ENCODE measurements at regions not wholly inside any gene's neighbourhood (a gene's known extent, or its start where the extent isn't known, plus 50 kb on each side); places are given as distances from the start of the nearest gene placed in this dataset.
A peak's percentile ranks its signal among the peaks of the same experiment; 100 is the strongest.

DNA sequence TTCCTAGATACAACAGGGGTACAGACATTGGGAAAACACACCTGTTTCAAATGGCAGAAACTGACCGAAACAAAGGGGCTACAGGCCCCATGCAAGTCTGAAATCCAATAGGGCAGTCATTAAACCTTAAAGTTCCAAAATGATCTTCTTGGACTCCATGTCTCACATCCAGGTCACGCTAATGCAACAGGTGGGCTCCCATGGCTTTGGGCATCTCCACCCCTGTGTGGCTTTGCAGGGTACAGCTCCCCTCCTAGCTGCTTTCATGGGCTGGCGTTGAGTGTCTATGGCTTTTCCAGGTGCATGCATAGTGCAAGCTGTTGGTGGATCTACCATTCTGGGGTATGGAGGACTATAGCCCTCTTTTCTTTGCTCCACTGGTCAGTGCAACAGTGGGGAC is 248.1 kb upstream of the RHOBTB1 start:
- ChIA-PET POLR2A (no interaction called here), CTCF (interaction anchor here (0.9 to 2.6 kb wide), 4 partner anchors 8 to 374 kb away, joined by 3 to 11 read pairs (median 4); no protein-coding TSS in a partner anchor)
- no peak overlapping the region for H3K4me3 ChIP-seq
- WGBS (ENCODE audit: missing lambda C conversion rate), result 71% methylated on average over 3 of the region's 3 CpGs
- TF ChIP-seq HEYL (CRISPR knock-in tag; IDR thresholded peaks at IDR 0.05), result no peak
- TF ChIP-seq BHLHE40 (IDR thresholded peaks at IDR 0.05; ENCODE audit: low read depth, low read length), result no peak
- TF ChIP-seq NFE2L2 (conservative IDR thresholded peaks at IDR 0.05; ENCODE audit: low read length), result no peak
- TF ChIP-seq SREBF2 (IDR thresholded peaks at IDR 0.05), result no peak
- no peak for TF ChIP-seq ZFP36 (IDR thresholded peaks at IDR 0.05; ENCODE audit: borderline replicate concordance, partially characterized antibody)
- no peak for TF ChIP-seq JUN (IDR thresholded peaks at IDR 0.05)
- TF ChIP-seq ELK1 (IDR thresholded peaks at IDR 0.05; ENCODE audit: low read depth, low read length), result no peak
- TF ChIP-seq MAZ (IDR thresholded peaks at IDR 0.05; ENCODE audit: borderline replicate concordance, low read depth, low read length), result no peak
- TF ChIP-seq CHD4 (IDR thresholded peaks at IDR 0.05; ENCODE audit: borderline replicate concordance), result no peak
- no peak for TF ChIP-seq CBX8 (IDR thresholded peaks at IDR 0.05)
- no peak for TF ChIP-seq ESRRA (IDR thresholded peaks at IDR 0.05; ENCODE audit: borderline replicate concordance, low read length)
- no peak for TF ChIP-seq REST (IDR thresholded peaks at IDR 0.05)
- no peak for TF ChIP-seq CBX2 (IDR thresholded peaks at IDR 0.05; ENCODE audit: borderline replicate concordance, low read depth)
- H3K9me3 ChIP-seq, result peaks cover 12% of the 10 kb centered on the region
- H3K4me2 ChIP-seq, result no peak overlapping the region
- no peak overlapping the region for H3K27ac ChIP-seq
- DNase-seq (ENCODE audit: low read depth in 1 of 2, low spot score in 1 of 2) (no peak), ATAC-seq (no peak), FAIRE-seq (no peak)
- no peaks in the 10 kb centered on the region for H3K4me1 ChIP-seq

GRCh38 chr10:61189912-61190311 is 245.9 kb upstream of the RHOBTB1 start:
- Histone ChIP-seq H3K27ac (no peak overlapping the region), H3K4me1 (no peaks in the 10 kb centered on the region), H3K4me3 (no peak overlapping the region), H3K9me3 (peaks cover 12% of the 10 kb centered on the region), H3K4me2 (peak overlapping the region; percentile 52; the same call in 1 of the 3 replicates)
- 85% methylated on average over 2 of the region's 2 CpGs for WGBS (ENCODE audit: missing lambda C conversion rate)
- FAIRE-seq (no peak), DNase-seq (ENCODE audit: low read depth in 1 of 2, low spot score in 1 of 2) (no peak), ATAC-seq (no peak)
- TF ChIP-seq JUN (IDR thresholded peaks at IDR 0.05) (no peak), HOXB13 (CRISPR knock-in tag; IDR thresholded peaks at IDR 0.05; ENCODE audit: low read depth) (no peak), NR3C1 (IDR thresholded peaks at IDR 0.05) (no peak), MAX (IDR thresholded peaks at IDR 0.05) (no peak), RNF2 (IDR thresholded peaks at IDR 0.05; ENCODE audit: borderline replicate concordance, low read depth) (no peak), BCL3 (IDR thresholded peaks at IDR 0.05) (no peak), FOXS1 (CRISPR knock-in tag; IDR thresholded peaks at IDR 0.05) (no peak), CHD2 (IDR thresholded peaks at IDR 0.05; ENCODE audit: low read length, partially characterized antibody) (no peak), CBX8 (IDR thresholded peaks at IDR 0.05) (no peak), PBX3 (IDR thresholded peaks at IDR 0.05) (no peak)
- CTCF ChIA-PET, result interaction anchor here (0.7 to 2.6 kb wide), 17 partner anchors 9 to 387 kb away, joined by 3 to 14 read pairs (median 4); no protein-coding TSS in a partner anchor
- POLR2A ChIA-PET, result no interaction called here

Data from A549 (cell line).